ENCODE measurements at regions not wholly inside any gene's neighbourhood (a gene's known extent, or its start where the extent isn't known, plus 50 kb on each side); places are given as distances from the start of the nearest gene placed in this dataset.

GRCh38 chr14:100391173-100391572, 68.0 kb downstream of the SLC25A47 start:
- TF ChIP-seq POLR2A (IDR thresholded peaks at IDR 0.05) (no peak), CTCF (IDR thresholded peaks at IDR 0.05) (no peak)

Measured in uterus (tissue), 2 donors.